HepG2 (cell line): ENCODE measurements at regions not wholly inside any gene's neighbourhood (a gene's known extent, or its start where the extent isn't known, plus 50 kb on each side); places are given as distances from the start of the nearest gene placed in this dataset.

Experiments used
- ATAC-seq: fragments of 200-7000 bp; cut with Tn5 transposase; 3 replicates; pipeline ENCODE4 v1.9.1; 2020; ENCODE audit warnings: mild to moderate bottlenecking, moderate library complexity
- BruUV-seq: library from RNA; stranded (reverse); fragments of 400-500 nt; replicated peaks from 2 replicates; lab custom pipeline; 2021; lab: Mats Ljungman, UMichigan
- CTCF ChIA-PET: fragments of 300-600 bp; formaldehyde crosslinking; extraction: SDS; loops from one replicate; lab custom pipeline; 2021; ENCODE audit warnings: low total read pairs, inconsistent platforms, low intra/inter-chr PET ratio; lab: Yijun Ruan, JAX
- POLR2A ChIA-PET: fragments of 350-600 bp; sonication (Branson Sonifier 250); formaldehyde crosslinking; loops from one replicate; lab custom pipeline; 2020; ENCODE audit warnings: antibody characterized with exemption, inconsistent platforms; lab: Yijun Ruan, JAX
- DNase-seq: peaks from one replicate; pipeline ENCODE4 v3.0.0-alpha.2; 2015; ENCODE audit warnings: low spot score
- FAIRE-seq: peaks from 3 replicates; lab custom pipeline; 2011; peaks lifted over from hg19 to GRCh38; lab: Jason Lieb, UNC
- H2AFZ ChIP-seq: one replicate; pipeline ENCODE4 v1.6.1; 2011; ENCODE audit warnings: low read length, inconsistent platforms
- H3K27ac ChIP-seq: fragments of 300-600 bp; 3 replicates; pipeline ENCODE4 v1.8.0; 2011; ENCODE audit warnings: mixed run types, mild to moderate bottlenecking, mixed read lengths, low read length, inconsistent platforms; ENCODE audit not compliant: insufficient read depth; ENCODE audit errors: extremely low read length
- H3K27me3 ChIP-seq, 2 experiments: fragments of 200-600 bp in 1 of 2; 2 replicates in 1 of 2; 3 replicates in 1 of 2; pipeline versions ENCODE4 v1.6.0 to v1.8.0; 2011; ENCODE audit warnings: low read length in 2 of 2, mild to moderate bottlenecking in 2 of 2, moderate library complexity in 2 of 2, inconsistent platforms in 1 of 2; ENCODE audit not compliant: insufficient read depth in 2 of 2, control insufficient read depth in 1 of 2
- H3K36me3 ChIP-seq, 2 experiments: fragments of 200-600 bp in 1 of 2; replicated peaks in 1 of 2; 2 replicates in 1 of 2; 3 replicates in 1 of 2; pipeline versions ENCODE4 v1.5.1 to v1.8.0; 2011; ENCODE audit warnings: low read length in 2 of 2, inconsistent platforms in 1 of 2; ENCODE audit not compliant: insufficient read depth in 2 of 2, control insufficient read depth in 1 of 2
- H3K4me1 ChIP-seq: 2 replicates; pipeline ENCODE4 v1.5.1; 2012; ENCODE audit warnings: low read length, inconsistent platforms; ENCODE audit not compliant: insufficient read depth
- H3K4me2 ChIP-seq: 2 replicates; pipeline ENCODE4 v1.6.0; 2011; ENCODE audit warnings: low read depth, low read length, inconsistent platforms
- H3K4me3 ChIP-seq, 3 experiments: fragments of 200-600 bp in 1 of 3; sonication (generic), shearing (Covaris generic) in 1 of 3; replicated peaks in 1 of 3; 2 replicates each; pipeline ENCODE4 v1.5.1; 2011 to 2016; ENCODE audit warnings: low read length in 3 of 3, inconsistent platforms in 2 of 3, low read depth in 2 of 3, mild to moderate bottlenecking in 2 of 3, control low read depth in 1 of 3, mixed read lengths in 1 of 3; ENCODE audit not compliant: insufficient read depth in 1 of 3
- H3K79me2 ChIP-seq: one replicate; pipeline ENCODE4 v1.6.1; 2011; ENCODE audit warnings: low read length, inconsistent platforms; ENCODE audit not compliant: insufficient read depth
- H3K9ac ChIP-seq: 2 replicates; pipeline ENCODE4 v1.6.0; 2011; ENCODE audit warnings: mild to moderate bottlenecking, low read depth, low read length, inconsistent platforms; ENCODE audit not compliant: insufficient read depth
- H3K9me3 ChIP-seq: 2 replicates; pipeline ENCODE4 v1.5.1; 2012; ENCODE audit warnings: mild to moderate bottlenecking, low read length
- H4K20me1 ChIP-seq: 2 replicates; pipeline ENCODE4 v1.6.0; 2011; ENCODE audit warnings: inconsistent platforms, mild to moderate bottlenecking, low read length, moderate library complexity; ENCODE audit not compliant: insufficient read depth
- ARNT ChIP-seq: fragments of 450-650 bp; IDR thresholded peaks from 2 replicates; pipeline ENCODE4 v1.6.1; 2017
- ATF7-NPFF ChIP-seq: sonication (generic); formaldehyde crosslinking; IDR thresholded peaks from 2 replicates; pipeline ENCODE4 v1.8.1; 2023; ENCODE audit warnings: mild to moderate bottlenecking, low read depth, missing genetic modification reagents, moderate library complexity
- GABPB1 ChIP-seq: IDR thresholded peaks from 2 replicates; pipeline ENCODE4 v1.6.1; 2016; ENCODE audit warnings: mild to moderate bottlenecking, missing genetic modification reagents, moderate library complexity, missing compliant biosample characterization
- HNRNPUL1 ChIP-seq: fragments of 200-400 bp; formaldehyde crosslinking; IDR thresholded peaks from 2 replicates; pipeline ENCODE4 v1.6.1; 2017; ENCODE audit warnings: low read depth, mild to moderate bottlenecking, low read length, moderate library complexity
- PHB2 ChIP-seq: fragments of 450-650 bp; IDR thresholded peaks from 2 replicates; pipeline ENCODE4 v1.6.1; 2018; ENCODE audit not compliant: partially characterized antibody
- TMF1 ChIP-seq: sonication (generic); formaldehyde crosslinking; IDR thresholded peaks from 2 replicates; pipeline ENCODE4 v1.8.1; 2022; ENCODE audit warnings: low read depth, missing genetic modification reagents
- XBP1 ChIP-seq: sonication (generic); formaldehyde crosslinking; IDR thresholded peaks from 2 replicates; pipeline ENCODE4 v1.5.0; 2020; ENCODE audit warnings: missing genetic modification reagents
- ZMYM3 ChIP-seq: sonication (generic); formaldehyde crosslinking; IDR thresholded peaks from 2 replicates; pipeline ENCODE4 v1.5.1; 2020; ENCODE audit warnings: mild to moderate bottlenecking, missing genetic modification reagents
- ZNF564 ChIP-seq: sonication (generic); formaldehyde crosslinking; IDR thresholded peaks from 2 replicates; pipeline ENCODE4 v1.8.1; 2023; ENCODE audit warnings: mild to moderate bottlenecking, missing genetic modification reagents
- ZNF670 ChIP-seq: sonication (generic); formaldehyde crosslinking; IDR thresholded peaks from 2 replicates; pipeline ENCODE4 v1.8.0; 2022; ENCODE audit warnings: mild to moderate bottlenecking, missing genetic modification reagents, borderline replicate concordance
- WGBS: methylation state at CpG from one replicate; pipeline ENCODE4 v1.1.6; 2017; ENCODE audit warnings: low lambda C conversion rate; 5-methylcytosine and 5-hydroxymethylcytosine counted together
- in situ Hi-C: cut with HindIII; loops from 2 replicates; pipeline ENCODE4 v1.10.0; 2017; ENCODE audit warnings: low pct_unique_long_range_greater_than_20kb; ENCODE audit not compliant: extremely low pct_ligation_motif_present
- intact Hi-C: fragments of 100-400 bp; cut with micrococcal nuclease; formaldehyde crosslinking; loops from one replicate; pipeline ENCODE4 v1.10.0; 2022; ENCODE audit not compliant: unreplicated experiment
- TF ChIP-seq, protein P1 (sequence below): sonication (generic); formaldehyde crosslinking; IDR thresholded peaks from 2 replicates; pipeline ENCODE4 v1.5.0; 2020; ENCODE audit warnings: missing genetic modification reagents

DNA sequence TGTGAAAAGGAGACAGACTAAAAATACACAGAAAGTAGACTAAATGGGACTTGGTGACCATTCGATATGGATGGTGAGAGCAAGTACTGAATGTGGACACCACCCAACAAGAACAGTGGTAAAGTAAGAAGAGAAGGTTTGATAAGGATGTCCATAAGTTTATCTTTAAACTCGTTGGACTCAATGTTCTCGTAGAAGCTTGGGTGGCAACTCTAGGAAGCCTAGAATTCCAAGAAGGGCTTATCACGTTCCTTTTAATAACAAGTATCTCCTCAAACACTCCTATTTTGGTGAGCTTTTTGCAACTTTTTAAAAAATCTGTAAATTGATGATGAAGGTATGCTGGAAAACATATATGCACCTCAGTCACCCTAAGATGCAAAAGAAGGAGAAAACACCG lies 108.6 kb upstream of the CDH6 start:
- TF ChIP-seq GABPB1 (CRISPR knock-in tag), result no peak
- TF ChIP-seq ATF7-NPFF (CRISPR knock-in tag), result no peak
- TF ChIP-seq TMF1 (CRISPR knock-in tag), result no peak
- no peak for TF ChIP-seq ZMYM3 (CRISPR knock-in tag)
- no peak for TF ChIP-seq ZNF670 (CRISPR knock-in tag)
- TF ChIP-seq PHB2, result no peak
- TF ChIP-seq, protein P1, sequence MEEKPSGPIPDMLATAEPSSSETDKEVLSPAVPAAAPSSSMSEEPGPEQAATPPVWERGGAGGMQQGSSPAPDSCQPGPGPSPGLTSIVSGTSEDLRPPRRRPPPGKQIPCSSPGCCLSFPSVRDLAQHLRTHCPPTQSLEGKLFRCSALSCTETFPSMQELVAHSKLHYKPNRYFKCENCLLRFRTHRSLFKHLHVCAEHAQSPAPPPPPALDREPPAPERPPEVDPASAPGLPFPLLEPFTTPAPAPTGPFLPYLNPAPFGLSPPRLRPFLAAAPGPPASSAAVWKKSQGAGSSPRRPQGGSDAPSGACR, result no peak
- no peak for TF ChIP-seq ZNF564 (CRISPR knock-in tag)
- FAIRE-seq, result no peak
- 2% methylated on average over 5 of the region's 5 CpGs for WGBS
- intact Hi-C loops (no loop called here), in situ Hi-C loops (no loop called here)
- Histone ChIP-seq H4K20me1 (no peaks in the 10 kb centered on the region), H3K79me2 (no peaks in the 10 kb centered on the region), H2AFZ (no peak overlapping the region), H3K4me3 (no peak overlapping the region), H3K4me2 (no peak overlapping the region), H3K9ac (no peak overlapping the region), H3K36me3 (no peaks in the 10 kb centered on the region), H3K9me3 (no peaks in the 10 kb centered on the region), H3K27ac (no peak overlapping the region), H3K4me1 (no peaks in the 10 kb centered on the region), H3K27me3 (no peaks in the 10 kb centered on the region; a peak in 1 of 5 replicates)
- ATAC-seq, result no peak
- CTCF ChIA-PET, result no interaction called here
- POLR2A ChIA-PET, result no interaction called here
- no peak for DNase-seq
- no TSS peak for BruUV-seq

DNA sequence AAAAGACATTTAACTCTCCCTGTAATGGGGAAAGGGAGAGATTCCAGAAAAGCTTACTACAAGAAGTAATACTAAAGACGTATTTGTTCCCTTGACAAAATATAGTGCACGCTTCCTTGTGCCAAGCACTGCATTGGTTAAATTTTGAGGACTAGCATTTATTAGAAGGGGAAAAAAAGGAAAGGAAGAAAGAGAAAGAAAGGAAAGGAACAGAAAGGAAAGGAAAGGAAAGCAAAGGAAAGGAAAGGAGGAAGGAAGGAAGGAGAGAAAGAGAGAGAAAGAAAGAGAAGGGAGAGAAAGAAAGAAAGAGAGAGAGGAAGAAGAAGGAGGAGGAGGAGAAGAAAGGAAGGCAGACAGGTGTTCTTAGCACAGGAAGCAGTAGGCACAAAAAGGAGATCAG lies 110.1 kb upstream of the CDH6 start:
- ATAC-seq, result no peak
- Histone ChIP-seq H3K9ac (no peak overlapping the region), H3K9me3 (no peaks in the 10 kb centered on the region), H4K20me1 (no peaks in the 10 kb centered on the region), H3K79me2 (no peaks in the 10 kb centered on the region), H3K27ac (no peak overlapping the region)
- 2% methylated on average over 2 of the region's 2 CpGs for WGBS
- in situ Hi-C loops, result no loop called here
- DNase-seq, result no peak
- BruUV-seq, result no TSS peak
- FAIRE-seq, result no peak
- CTCF ChIA-PET, result no interaction called here
- TF ChIP-seq ARNT (no peak), XBP1 (CRISPR knock-in tag) (no peak), HNRNPUL1 (no peak)
- TF ChIP-seq, all 625 proteins: peak for 0
- POLR2A ChIA-PET, result no interaction called here
- Histone ChIP-seq H2AFZ (no peak overlapping the region), H3K4me3 (no peak overlapping the region), H3K4me2 (no peak overlapping the region), H3K4me1 (no peaks in the 10 kb centered on the region), H3K27me3 (no peaks in the 10 kb centered on the region), H3K36me3 (no peaks in the 10 kb centered on the region)
- intact Hi-C loops, result no loop called here
